Esophagus muscularis mucosa (tissue), 3 donors: ENCODE measurements at regions not wholly inside any gene's neighbourhood (a gene's known extent, or its start where the extent isn't known, plus 50 kb on each side); places are given as distances from the start of the nearest gene placed in this dataset.

Experiments
- CTCF ChIP-seq, 3 experiments: fragments of 200-600 bp in 2 of 3; fragments of 450-650 bp in 1 of 3; sonication (generic) in 2 of 3; IDR thresholded peaks; one replicate each; pipeline ENCODE4 v1.5.1; 2017 to 2019; ENCODE audit warnings: antibody characterized with exemption in 3 of 3, mild to moderate bottlenecking in 2 of 3, moderate library complexity in 1 of 3
- POLR2A ChIP-seq: fragments of 450-650 bp; IDR thresholded peaks from one replicate; pipeline ENCODE4 v1.6.1; 2017; ENCODE audit warnings: antibody characterized with exemption, moderate library complexity, mild to moderate bottlenecking, low read depth

GRCh38 chr13:80668452-80668851, 327.5 kb upstream of the SPRY2 start:
- TF ChIP-seq CTCF (IDR thresholded peaks at IDR 0.05) (no peak), POLR2A (no peak)
